ENCODE measurements at regions not wholly inside any gene's neighbourhood (a gene's known extent, or its start where the extent isn't known, plus 50 kb on each side); places are given as distances from the start of the nearest gene placed in this dataset.

DNA sequence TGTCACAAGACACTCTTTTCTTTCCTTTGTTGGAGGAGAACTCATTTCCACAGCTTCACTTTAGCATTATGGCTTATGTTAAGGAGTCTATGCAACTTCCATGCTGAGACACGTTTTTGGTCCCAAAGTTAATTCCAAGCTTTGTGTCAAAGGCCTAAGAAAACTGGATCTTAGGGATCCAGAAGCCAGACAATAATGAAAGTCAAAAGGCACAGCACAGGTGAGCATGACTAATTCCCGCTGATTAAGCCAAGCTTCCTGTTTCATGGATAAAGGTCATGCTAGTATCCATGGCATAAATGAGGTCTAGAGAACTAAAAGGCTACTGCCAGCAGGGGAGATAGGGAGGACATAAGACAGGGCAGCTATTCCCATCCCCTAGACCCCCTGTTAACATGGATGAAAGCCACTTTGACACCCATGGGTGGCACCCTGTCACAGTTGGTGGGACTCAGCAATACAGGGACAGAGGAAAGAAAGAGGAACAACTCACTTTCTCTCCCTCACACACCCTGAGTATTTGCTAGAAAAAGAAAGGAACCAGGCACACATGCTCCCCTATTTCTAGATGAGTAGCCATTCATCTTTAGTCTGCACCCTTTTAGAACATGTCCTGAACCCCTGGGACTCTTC lies 438.1 kb upstream of the CDH9 start:
- CTCF ChIA-PET (ENCODE audit: unreplicated experiment), result no interaction called here
- TF ChIP-seq, protein P1, sequence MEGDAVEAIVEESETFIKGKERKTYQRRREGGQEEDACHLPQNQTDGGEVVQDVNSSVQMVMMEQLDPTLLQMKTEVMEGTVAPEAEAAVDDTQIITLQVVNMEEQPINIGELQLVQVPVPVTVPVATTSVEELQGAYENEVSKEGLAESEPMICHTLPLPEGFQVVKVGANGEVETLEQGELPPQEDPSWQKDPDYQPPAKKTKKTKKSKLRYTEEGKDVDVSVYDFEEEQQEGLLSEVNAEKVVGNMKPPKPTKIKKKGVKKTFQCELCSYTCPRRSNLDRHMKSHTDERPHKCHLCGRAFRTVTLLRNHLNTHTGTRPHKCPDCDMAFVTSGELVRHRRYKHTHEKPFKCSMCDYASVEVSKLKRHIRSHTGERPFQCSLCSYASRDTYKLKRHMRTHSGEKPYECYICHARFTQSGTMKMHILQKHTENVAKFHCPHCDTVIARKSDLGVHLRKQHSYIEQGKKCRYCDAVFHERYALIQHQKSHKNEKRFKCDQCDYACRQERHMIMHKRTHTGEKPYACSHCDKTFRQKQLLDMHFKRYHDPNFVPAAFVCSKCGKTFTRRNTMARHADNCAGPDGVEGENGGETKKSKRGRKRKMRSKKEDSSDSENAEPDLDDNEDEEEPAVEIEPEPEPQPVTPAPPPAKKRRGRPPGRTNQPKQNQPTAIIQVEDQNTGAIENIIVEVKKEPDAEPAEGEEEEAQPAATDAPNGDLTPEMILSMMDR (conservative IDR thresholded peaks at IDR 0.05; ENCODE audit: low read length), result no peak
- no peak for TF ChIP-seq EZH2phosphoT487 (IDR thresholded peaks at IDR 0.05; ENCODE audit: borderline replicate concordance, low read depth, low read length)
- no TSS peak for BruUV-seq (replicated peaks)

GRCh38 chr5:27475063-27475462 lies 436.7 kb upstream of the CDH9 start:
- H3K4me1 ChIP-seq (ENCODE audit: insufficient read depth, low read length, poor library complexity, severe bottlenecking), result no peaks in the 10 kb centered on the region
- no peaks in the 10 kb centered on the region for H3K36me3 ChIP-seq (ENCODE audit: insufficient read depth, low read length)
- no TSS peak for BruUV-seq (replicated peaks)
- DNase-seq (ENCODE audit: low spot score), result no peak
- no peak overlapping the region for H3K27ac ChIP-seq (ENCODE audit: low read depth, low read length, poor library complexity, severe bottlenecking)
- TF ChIP-seq EZH2phosphoT487 (IDR thresholded peaks at IDR 0.05; ENCODE audit: borderline replicate concordance, low read depth, low read length), result no peak
- TF ChIP-seq, protein P1 (conservative IDR thresholded peaks at IDR 0.05; ENCODE audit: low read length), result no peak
- no peaks in the 10 kb centered on the region for H3K9me2 ChIP-seq (ENCODE audit: insufficient read depth, low read length)
- H3K4me3 ChIP-seq (ENCODE audit: low read depth, low read length, poor library complexity, severe bottlenecking), result no peak overlapping the region
- no peak overlapping the region for H3K4me2 ChIP-seq (ENCODE audit: low read length)
- no peak overlapping the region for H2AFZ ChIP-seq (ENCODE audit: low read length)
- no peaks in the 10 kb centered on the region for H3K79me2 ChIP-seq (ENCODE audit: insufficient read depth, low read depth, low read length)
- intact Hi-C loops (cut with micrococcal nuclease; ENCODE audit: unreplicated experiment), result no loop called here
- no peaks in the 10 kb centered on the region for H4K20me1 ChIP-seq (ENCODE audit: insufficient read depth, low read length)
- POLR2A ChIA-PET, result no interaction called here
- H3K9me3 ChIP-seq (ENCODE audit: low read length), result peaks cover 12% of the 10 kb centered on the region; the same call in 1 of the 2 replicates
- CTCF ChIA-PET (ENCODE audit: unreplicated experiment), result no interaction called here

More for the DNA sequence above, 438.1 kb upstream of the CDH9 start:
- no peak overlapping the region for H2AFZ ChIP-seq (ENCODE audit: low read length)
- no peak overlapping the region for H3K4me3 ChIP-seq (ENCODE audit: low read depth, low read length, poor library complexity, severe bottlenecking)
- H3K4me2 ChIP-seq (ENCODE audit: low read length), result no peak overlapping the region
- intact Hi-C loops (cut with micrococcal nuclease; ENCODE audit: unreplicated experiment), result no loop called here
- POLR2A ChIA-PET, result no interaction called here
- no peaks in the 10 kb centered on the region for H3K36me3 ChIP-seq (ENCODE audit: insufficient read depth, low read length)
- H3K79me2 ChIP-seq (ENCODE audit: insufficient read depth, low read depth, low read length), result no peaks in the 10 kb centered on the region
- peaks cover 12% of the 10 kb centered on the region; the same call in 1 of the 2 replicates for H3K9me3 ChIP-seq (ENCODE audit: low read length)
- H3K27ac ChIP-seq (ENCODE audit: low read depth, low read length, poor library complexity, severe bottlenecking), result no peak overlapping the region
- no peaks in the 10 kb centered on the region for H4K20me1 ChIP-seq (ENCODE audit: insufficient read depth, low read length)
- H3K9me2 ChIP-seq (ENCODE audit: insufficient read depth, low read length), result no peaks in the 10 kb centered on the region
- no peaks in the 10 kb centered on the region for H3K4me1 ChIP-seq (ENCODE audit: insufficient read depth, low read length, poor library complexity, severe bottlenecking)
- no peak for DNase-seq (ENCODE audit: low spot score)

DNA sequence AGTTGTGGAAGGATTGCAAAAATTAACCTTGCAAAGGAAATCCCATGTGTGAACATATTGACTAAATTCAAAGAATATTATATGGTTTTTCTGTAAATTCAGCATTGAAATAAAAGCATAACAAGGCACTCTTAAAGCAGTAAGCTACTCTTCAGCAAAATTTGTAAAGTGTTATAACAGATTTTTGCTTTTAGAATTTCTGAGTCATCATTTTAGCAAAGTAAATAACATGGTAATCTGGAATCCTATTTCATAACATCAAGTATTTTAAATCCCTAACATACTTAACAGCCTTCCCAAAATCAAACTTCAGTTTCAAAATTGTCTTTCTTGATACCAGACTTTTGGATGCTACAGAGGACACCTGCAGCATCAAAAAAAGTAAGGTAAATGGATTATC lies 436.0 kb upstream of the CDH9 start:
- Histone ChIP-seq H3K9me2 (ENCODE audit: insufficient read depth, low read length) (no peaks in the 10 kb centered on the region), H3K79me2 (ENCODE audit: insufficient read depth, low read depth, low read length) (no peaks in the 10 kb centered on the region), H3K36me3 (ENCODE audit: insufficient read depth, low read length) (no peaks in the 10 kb centered on the region), H2AFZ (ENCODE audit: low read length) (no peak overlapping the region), H3K4me1 (ENCODE audit: insufficient read depth, low read length, poor library complexity, severe bottlenecking) (no peaks in the 10 kb centered on the region), H3K27ac (ENCODE audit: low read depth, low read length, poor library complexity, severe bottlenecking) (no peak overlapping the region), H3K9me3 (ENCODE audit: low read length) (peaks cover 8% of the 10 kb centered on the region; the same call in 1 of the 2 replicates), H3K4me2 (ENCODE audit: low read length) (no peak overlapping the region; the same call in 1 of the 2 replicates), H4K20me1 (ENCODE audit: insufficient read depth, low read length) (no peaks in the 10 kb centered on the region), H3K4me3 (ENCODE audit: low read depth, low read length, poor library complexity, severe bottlenecking) (no peak overlapping the region)
- BruUV-seq (replicated peaks), result no TSS peak
- intact Hi-C loops (cut with micrococcal nuclease; ENCODE audit: unreplicated experiment), result no loop called here
- ChIA-PET CTCF (ENCODE audit: unreplicated experiment) (no interaction called here), POLR2A (no interaction called here)
- no peak for TF ChIP-seq EZH2phosphoT487 (IDR thresholded peaks at IDR 0.05; ENCODE audit: borderline replicate concordance, low read depth, low read length)
- TF ChIP-seq, protein P1 (conservative IDR thresholded peaks at IDR 0.05; ENCODE audit: low read length), result no peak
- no peak for DNase-seq (ENCODE audit: low spot score)

All from OCI-LY7 (cell line).